Keratinocyte (primary cell): ENCODE measurements at regions not wholly inside any gene's neighbourhood (a gene's known extent, or its start where the extent isn't known, plus 50 kb on each side); places are given as distances from the start of the nearest gene placed in this dataset.

ENCODE experiments used
- DNase-seq: peaks from one replicate; pipeline ENCODE4 v3.0.0-alpha.2; 2011; ENCODE audit warnings: low read depth, missing footprints, low spot score
- FAIRE-seq: peaks from 2 replicates; lab custom pipeline; 2011; peaks lifted over from hg19 to GRCh38; lab: Jason Lieb, UNC
- H2AFZ ChIP-seq: 2 replicates; pipeline ENCODE4 v1.6.0; 2012; ENCODE audit warnings: low read length, control low read depth, inconsistent platforms; ENCODE audit not compliant: control insufficient read depth
- H3K27ac ChIP-seq: 2 replicates; pipeline ENCODE4 v1.5.1; 2011; ENCODE audit warnings: low read length; ENCODE audit not compliant: control insufficient read depth, insufficient read depth
- H3K27me3 ChIP-seq: 3 replicates; pipeline ENCODE4 v1.6.0; 2011; ENCODE audit warnings: low read length; ENCODE audit not compliant: control insufficient read depth, insufficient read depth; ENCODE audit errors: extremely low read depth
- H3K36me3 ChIP-seq, 2 experiments: 2 replicates in 1 of 2; 3 replicates in 1 of 2; pipeline ENCODE4 v1.5.1; 2011; ENCODE audit warnings: low read length in 2 of 2, mild to moderate bottlenecking in 1 of 2; ENCODE audit not compliant: control insufficient read depth in 2 of 2, insufficient read depth in 2 of 2; ENCODE audit errors: extremely low read depth in 1 of 2
- H3K4me1 ChIP-seq: 3 replicates; pipeline ENCODE4 v1.5.1; 2011; ENCODE audit warnings: low read length; ENCODE audit not compliant: control insufficient read depth, insufficient read depth; ENCODE audit errors: extremely low read depth
- H3K4me2 ChIP-seq: 3 replicates; pipeline ENCODE4 v1.6.0; 2011; ENCODE audit warnings: low read depth, low read length; ENCODE audit not compliant: control insufficient read depth, insufficient read depth; ENCODE audit errors: extremely low read depth
- H3K4me3 ChIP-seq, 3 experiments: fragments of 200-600 bp in 1 of 3; sonication (generic) in 1 of 3; 2 replicates in 2 of 3; 3 replicates in 1 of 3; pipeline ENCODE4 v1.5.1; 2011 to 2016; ENCODE audit warnings: low read length in 3 of 3, mild to moderate bottlenecking in 3 of 3, control low read depth in 2 of 3, inconsistent platforms in 1 of 3, low read depth in 1 of 3, mixed read lengths in 1 of 3, mixed run types in 1 of 3, moderate library complexity in 1 of 3; ENCODE audit not compliant: control insufficient read depth in 2 of 3, insufficient read depth in 2 of 3; ENCODE audit errors: extremely low read depth in 1 of 3
- H3K79me2 ChIP-seq: 2 replicates; pipeline ENCODE4 v1.6.0; 2012; ENCODE audit warnings: low read length; ENCODE audit not compliant: control insufficient read depth, insufficient read depth
- H3K9ac ChIP-seq: 3 replicates; pipeline ENCODE4 v1.6.0; 2011; ENCODE audit warnings: low read length; ENCODE audit not compliant: control insufficient read depth, insufficient read depth; ENCODE audit errors: extremely low read depth
- H3K9me1 ChIP-seq: 3 replicates; pipeline ENCODE4 v1.6.0; 2011; ENCODE audit warnings: low read length; ENCODE audit not compliant: control insufficient read depth, insufficient read depth; ENCODE audit errors: extremely low read depth
- H3K9me3 ChIP-seq: 2 replicates; pipeline ENCODE4 v1.5.1; 2012; ENCODE audit warnings: low read depth, low read length; ENCODE audit not compliant: control insufficient read depth
- H4K20me1 ChIP-seq: 3 replicates; pipeline ENCODE4 v1.6.0; 2011; ENCODE audit warnings: low read length; ENCODE audit not compliant: control insufficient read depth, insufficient read depth; ENCODE audit errors: extremely low read depth
- CTCF ChIP-seq, 3 experiments: IDR thresholded peaks in 1 of 3; conservative IDR thresholded peaks in 1 of 3; optimal IDR thresholded peaks in 1 of 3; 2 replicates in 2 of 3; 3 replicates in 1 of 3; pipeline versions ENCODE3 to v1.5.1; 2011; ENCODE audit warnings: low read length in 3 of 3, mild to moderate bottlenecking in 3 of 3, moderate library complexity in 2 of 3, control low read depth in 1 of 3, inconsistent platforms in 1 of 3; ENCODE audit not compliant: insufficient read depth in 2 of 3; ENCODE audit errors: extremely low read depth in 1 of 3
- EZH2 ChIP-seq: IDR thresholded peaks from one replicate; pipeline ENCODE4 v1.6.1; 2012; ENCODE audit warnings: inconsistent platforms, mild to moderate bottlenecking, low read length, moderate library complexity
- dilution Hi-C: fragments of 300-500 bp; cut with MboI; formaldehyde crosslinking; loops from one replicate; pipeline ENCODE4 v1.7.0; 2020; ENCODE audit warnings: low sequenced_read_pairs; ENCODE audit not compliant: extremely low pct_ligation_motif_present

- Histone ChIP-seq H3K4me3 (no peak overlapping the region), H3K4me2 (no peak overlapping the region), H3K9ac (no peak overlapping the region), H3K4me1 (no peaks in the 10 kb centered on the region), H4K20me1 (no peaks in the 10 kb centered on the region), H3K36me3 (no peaks in the 10 kb centered on the region), H3K27me3 (no peaks in the 10 kb centered on the region), H3K79me2 (no peaks in the 10 kb centered on the region), H2AFZ (no peak overlapping the region), H3K27ac (no peak overlapping the region), H3K9me1 (no peaks in the 10 kb centered on the region), H3K9me3 (no peaks in the 10 kb centered on the region)
- FAIRE-seq (no peak), DNase-seq (no peak)
- TF ChIP-seq EZH2 (no peak), CTCF (optimal IDR thresholded peaks at IDR 0.05 in 1 of 3, IDR thresholded peaks at IDR 0.05 in 1 of 3, conservative IDR thresholded peaks at IDR 0.05 in 1 of 3; ENCODE audit: extremely low read depth in 1 of 3, insufficient read depth in 2 of 3, low read length in 3 of 3) (no peak)
- dilution Hi-C loops, result no loop called here
Observed at GRCh38 chr2:180559771-180560170, 420.6 kb upstream of the UBE2E3 start.

- Histone ChIP-seq H4K20me1 (no peaks in the 10 kb centered on the region), H3K27ac (no peak overlapping the region), H3K36me3 (no peaks in the 10 kb centered on the region), H2AFZ (no peak overlapping the region), H3K9me3 (no peaks in the 10 kb centered on the region), H3K9me1 (no peaks in the 10 kb centered on the region), H3K79me2 (no peaks in the 10 kb centered on the region), H3K27me3 (no peaks in the 10 kb centered on the region), H3K4me1 (no peaks in the 10 kb centered on the region), H3K9ac (no peak overlapping the region), H3K4me2 (no peak overlapping the region), H3K4me3 (no peak overlapping the region)
- TF ChIP-seq CTCF (optimal IDR thresholded peaks at IDR 0.05 in 1 of 3, IDR thresholded peaks at IDR 0.05 in 1 of 3, conservative IDR thresholded peaks at IDR 0.05 in 1 of 3; ENCODE audit: extremely low read depth in 1 of 3, insufficient read depth in 2 of 3, low read length in 3 of 3) (no peak), EZH2 (no peak)
- DNase-seq, result no peak
- FAIRE-seq, result no peak
- dilution Hi-C loops, result no loop called here
Observed at GRCh38 chr2:180559038-180559437, 421.4 kb upstream of the UBE2E3 start.
